NCI-H1436 treated with DMSO at 0.1 percent for 48 hours (cell line): ENCODE measurements at regions not wholly inside any gene's neighbourhood (a gene's known extent, or its start where the extent isn't known, plus 50 kb on each side); places are given as distances from the start of the nearest gene placed in this dataset.

Experiments used
- DNase-seq: peaks from one replicate; lab custom pipeline; 2025; lab: John Stamatoyannopoulos, UW

DNA sequence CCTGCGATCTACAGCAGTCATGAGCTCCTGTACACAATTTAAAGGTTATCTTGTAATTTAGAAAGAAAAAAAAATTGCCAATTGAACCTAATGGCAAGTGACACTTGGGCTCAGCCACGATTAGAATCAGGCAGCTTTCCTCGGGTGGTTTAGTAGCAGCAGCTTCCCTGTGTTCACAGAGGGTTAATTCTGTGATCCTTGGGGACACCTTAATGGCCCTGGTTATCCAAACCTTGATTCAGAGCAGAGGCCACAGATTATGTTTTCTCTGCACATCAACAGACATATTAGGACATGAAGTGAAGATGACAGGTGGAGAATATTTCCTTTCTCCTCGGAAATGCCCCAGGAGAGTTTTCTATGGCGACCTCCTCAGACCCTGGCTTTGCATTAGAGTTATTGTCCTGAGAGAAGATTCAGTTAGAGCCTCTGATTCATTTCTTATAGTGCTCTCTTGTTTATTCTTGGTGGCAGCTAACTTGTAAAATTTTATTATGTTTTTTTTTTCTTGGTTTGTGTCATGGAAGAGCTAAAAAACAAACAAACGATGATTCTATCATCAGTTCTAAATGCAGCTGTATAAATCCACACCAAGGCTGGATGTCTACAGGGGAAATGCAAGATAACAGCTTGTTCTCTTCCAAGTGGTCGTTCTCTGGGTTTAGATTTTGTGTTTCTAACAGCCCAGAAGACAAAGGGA is 351.2 kb upstream of the DYNLRB2 start:
- DNase-seq: no peak

DNA sequence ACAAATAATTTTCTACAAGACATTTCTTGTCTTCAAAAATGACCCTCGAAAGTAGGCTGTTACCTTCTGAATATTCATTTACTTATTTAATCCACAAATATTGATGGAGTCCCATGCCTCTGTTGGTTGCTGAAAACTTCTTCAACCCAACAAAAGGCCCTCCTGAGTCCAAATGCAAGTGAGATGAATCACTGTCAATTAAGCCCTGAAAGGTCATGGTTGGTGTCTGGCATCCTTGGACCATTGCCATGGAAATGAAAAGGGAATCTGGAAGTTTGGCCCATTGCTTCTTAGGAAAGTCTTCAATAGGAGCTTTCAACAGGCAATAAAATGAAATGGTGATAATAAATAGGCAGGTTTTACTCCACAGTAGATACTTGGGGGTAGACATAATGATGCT is 364.7 kb upstream of the DYNLRB2 start:
- no peak for DNase-seq

DNA sequence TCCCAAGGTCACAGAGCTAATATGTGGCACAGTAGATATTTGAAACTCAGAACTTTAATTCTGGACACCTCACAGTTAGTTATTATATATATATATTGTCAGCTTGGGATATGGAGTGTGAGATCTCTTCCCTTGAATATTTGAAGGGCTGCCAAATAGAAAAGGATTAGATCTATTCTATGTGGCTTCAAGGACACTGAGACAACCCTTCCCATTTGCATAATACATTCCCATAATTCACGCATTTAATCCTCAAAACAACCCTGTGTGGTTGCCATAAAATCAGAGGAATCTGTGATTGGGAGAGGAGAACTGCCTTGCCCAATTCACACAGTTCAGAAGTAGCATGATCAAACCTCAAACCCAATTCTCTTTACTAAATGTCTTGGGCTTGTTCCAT is 365.8 kb upstream of the DYNLRB2 start:
- no peak for DNase-seq

DNA sequence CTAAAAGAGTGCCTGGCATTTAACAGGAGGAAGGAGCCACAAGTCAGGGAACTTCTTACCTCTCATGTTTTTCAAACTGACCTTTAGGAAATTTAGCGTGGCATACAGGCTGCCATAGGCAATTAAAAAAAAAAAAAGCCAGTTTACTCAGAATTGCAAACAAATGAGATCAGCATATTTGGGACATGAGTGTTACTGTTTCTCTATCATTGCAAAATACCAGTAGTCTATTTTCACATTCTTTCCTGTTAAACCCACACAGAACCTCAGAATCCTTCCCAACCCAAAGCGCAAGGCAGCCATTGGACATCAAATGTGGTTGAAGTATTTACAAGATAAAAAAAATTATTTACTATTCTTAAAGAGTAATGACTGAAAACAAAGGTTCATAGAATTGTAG is 366.4 kb upstream of the DYNLRB2 start:
- DNase-seq: no peak

DNA sequence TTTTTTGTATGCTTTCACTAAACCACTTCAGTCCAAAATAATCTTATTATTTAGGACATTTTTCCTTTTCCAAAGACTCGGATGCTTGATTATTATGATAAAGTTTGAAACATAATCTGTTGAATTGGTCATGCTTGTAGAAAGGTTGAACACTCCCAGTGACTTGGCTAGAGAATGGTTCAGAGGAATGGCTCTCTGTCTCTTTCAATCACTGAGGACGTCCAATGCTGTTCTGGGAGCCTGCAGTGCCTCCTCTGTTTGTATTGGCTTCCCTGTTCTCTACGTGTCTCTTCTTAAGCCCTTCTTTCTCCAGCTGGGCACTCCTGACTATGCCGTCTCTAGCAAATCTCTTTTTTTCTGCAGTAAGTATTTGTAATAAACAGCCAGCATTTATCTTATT is 369.0 kb upstream of the DYNLRB2 start:
- DNase-seq: no peak

DNA sequence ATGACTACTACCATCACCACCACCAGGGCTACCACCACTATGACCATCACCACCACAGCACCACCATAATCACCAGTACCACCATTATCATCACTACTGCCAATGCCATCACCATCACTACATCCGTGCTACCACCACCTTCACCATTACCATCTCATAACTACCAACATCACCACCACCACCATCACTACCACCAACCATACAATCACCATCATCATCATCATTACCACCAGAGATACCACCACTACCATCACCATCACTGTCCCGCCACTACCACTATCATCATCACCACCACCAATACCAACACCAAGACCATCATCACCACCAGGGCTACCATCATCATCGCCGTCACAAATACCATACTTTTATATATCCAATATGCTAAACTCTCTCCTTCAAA is 369.6 kb upstream of the DYNLRB2 start:
- DNase-seq: no peak

DNA sequence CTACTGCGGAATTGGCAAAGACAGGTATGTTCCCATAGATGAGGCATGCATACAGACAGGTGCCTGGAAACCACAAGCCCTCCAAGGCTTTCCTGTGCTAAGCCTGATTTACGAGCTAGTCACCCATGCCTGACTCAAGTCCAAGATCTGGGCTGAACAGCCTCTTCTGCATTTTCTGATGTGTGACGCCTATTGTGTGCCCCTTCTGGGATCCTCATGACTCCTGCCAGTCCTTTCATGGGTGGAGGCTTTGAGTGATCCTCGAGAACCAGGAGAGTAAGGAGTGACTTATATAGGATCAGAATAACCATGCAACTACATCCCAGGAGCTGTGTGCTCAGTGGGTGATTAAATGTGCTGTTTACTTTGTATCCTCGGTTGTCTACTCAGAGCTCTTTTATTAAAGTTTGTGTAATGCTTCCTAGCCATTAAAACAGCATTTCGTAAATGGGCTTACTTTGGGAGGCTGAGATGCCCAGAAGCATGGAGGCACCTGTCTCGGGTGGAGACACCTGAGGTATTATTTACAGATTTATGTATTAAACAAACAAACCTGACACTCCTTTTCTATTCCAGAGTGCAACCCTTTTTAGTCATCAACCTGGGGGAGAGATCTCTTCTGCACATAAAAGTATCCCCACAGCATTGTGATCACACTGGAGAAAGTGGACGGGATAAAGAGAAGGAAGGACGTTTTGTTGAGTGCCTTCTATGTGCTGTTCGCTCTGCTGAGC is 373.0 kb upstream of the DYNLRB2 start:
- no peak for DNase-seq

DNA sequence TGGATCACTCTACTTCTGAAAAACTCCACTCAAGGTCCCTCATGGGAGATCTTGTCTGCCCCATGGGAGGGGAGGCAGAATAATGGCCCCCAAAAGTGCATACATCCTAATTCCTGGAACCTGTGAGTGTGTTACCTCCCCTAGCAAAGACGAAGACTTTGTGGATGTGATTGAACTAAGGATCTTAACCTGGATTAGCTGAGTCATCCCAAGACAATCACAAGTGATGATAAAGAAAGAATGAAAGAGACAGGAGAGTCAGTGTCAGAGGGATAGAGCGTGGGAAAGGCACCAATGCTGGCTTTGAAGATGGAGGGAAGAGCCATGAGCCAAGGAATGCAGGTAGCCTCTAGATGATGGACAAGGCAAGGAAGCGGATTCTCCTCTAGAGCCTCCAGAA is 374.7 kb upstream of the DYNLRB2 start:
- no peak for DNase-seq

DNA sequence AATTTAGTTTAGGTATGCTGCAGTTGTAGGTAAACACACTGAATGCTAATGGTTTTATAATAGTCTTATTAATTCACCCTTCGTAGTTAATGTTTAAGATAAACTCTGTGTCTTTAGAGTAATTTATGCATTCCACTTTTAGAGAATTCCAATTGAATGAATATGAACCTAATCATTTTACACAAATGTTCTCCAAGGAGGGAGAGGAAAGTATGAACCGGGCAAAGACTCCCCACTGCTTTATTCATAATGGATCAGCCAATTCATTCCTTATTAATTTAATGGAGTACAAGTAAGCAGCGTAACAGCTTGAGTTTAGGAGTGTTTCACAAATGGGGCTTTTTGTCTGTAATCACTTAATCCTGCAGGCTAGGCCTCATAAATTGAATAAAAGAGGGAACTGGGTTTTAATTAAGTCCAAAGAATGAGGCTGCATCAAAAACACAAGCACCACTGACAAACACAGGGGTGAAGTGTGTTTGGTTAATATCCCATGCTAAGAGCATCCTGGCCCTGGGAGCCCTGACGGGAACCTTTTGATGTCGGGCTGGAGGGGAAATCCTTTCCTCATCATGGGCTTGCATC is 375.7 kb upstream of the DYNLRB2 start:
- no peak for DNase-seq

DNA sequence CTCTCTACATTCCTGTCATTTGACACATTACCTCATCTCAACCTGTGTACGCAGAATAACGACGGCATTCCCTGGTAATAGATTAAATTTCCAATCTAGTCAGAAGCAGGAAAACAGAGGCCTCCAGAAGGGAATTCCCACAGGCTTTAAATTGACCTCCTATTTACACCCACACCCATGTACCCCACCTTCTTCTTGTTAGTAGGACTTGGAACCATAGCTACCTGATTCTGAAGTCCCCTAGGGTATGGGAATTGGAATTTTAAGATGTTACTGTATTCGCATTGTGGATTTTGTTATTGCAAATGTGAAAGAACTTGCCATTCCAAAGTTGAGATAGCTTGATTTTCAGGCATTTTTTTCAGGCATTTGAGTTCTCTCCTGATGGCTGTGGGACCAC is 377.5 kb upstream of the DYNLRB2 start:
- no peak for DNase-seq

DNA sequence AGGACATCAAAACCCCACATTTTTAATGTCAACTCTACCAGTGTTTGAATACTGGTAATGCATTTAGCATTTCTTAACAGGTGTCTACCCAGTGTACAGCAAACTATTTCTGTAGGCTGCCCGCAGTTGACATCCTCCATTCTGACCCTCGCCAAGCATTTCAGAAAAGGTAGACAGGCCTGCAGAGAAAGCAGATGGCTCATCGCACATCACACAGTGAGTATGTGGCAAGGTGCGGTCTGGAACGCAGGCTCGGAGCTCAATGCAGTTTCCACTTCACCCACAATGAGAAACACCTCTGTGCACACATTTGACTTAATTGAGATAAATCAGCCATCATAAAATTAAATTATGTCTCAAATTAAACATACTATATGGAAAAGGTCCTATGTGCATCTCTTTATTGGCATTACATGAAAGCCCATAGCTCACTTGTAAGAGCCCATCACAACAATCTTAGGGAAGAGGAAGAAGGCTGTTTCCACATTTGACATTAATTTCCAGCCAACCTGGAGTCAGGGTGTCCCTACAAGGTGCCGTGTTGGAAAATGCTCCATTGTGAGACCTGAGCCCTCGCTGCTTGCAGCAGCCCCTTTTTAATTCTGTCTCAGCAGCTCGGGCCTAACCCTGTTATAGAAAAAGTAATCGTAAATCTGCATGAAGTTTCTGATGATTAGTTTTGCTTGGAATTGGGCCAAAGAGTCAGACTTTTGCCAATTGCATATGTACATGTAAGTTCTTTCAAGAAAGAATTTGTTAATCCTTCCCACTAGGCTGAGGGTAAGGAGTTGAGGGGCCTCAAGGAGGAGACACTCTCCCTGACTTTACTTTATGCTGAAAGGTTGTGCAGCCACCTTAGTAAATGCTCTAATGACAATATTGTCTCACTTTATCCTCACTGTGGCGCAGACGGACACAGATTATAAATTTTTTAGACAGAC is 378.7 kb upstream of the DYNLRB2 start:
- DNase-seq: no peak

DNA sequence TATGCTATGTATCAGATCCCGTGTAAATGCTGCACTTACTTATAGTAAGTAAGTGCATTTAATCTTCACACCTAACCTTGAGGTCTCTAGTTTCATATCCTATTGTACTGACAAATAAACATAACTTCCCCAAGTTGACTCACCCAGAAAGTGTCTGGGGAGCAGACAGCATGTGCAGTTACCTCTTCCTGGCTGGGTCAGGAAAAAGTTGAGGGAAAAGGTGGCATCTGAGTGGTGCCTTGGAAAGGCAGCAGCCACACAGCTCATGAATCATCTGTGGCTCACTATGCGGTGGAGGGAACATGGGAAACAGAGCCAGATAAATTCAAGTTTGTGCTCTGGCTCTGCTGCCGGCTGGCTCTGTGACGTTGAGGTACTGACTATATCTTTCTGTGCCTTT is 382.0 kb upstream of the DYNLRB2 start:
- DNase-seq: no peak

DNA sequence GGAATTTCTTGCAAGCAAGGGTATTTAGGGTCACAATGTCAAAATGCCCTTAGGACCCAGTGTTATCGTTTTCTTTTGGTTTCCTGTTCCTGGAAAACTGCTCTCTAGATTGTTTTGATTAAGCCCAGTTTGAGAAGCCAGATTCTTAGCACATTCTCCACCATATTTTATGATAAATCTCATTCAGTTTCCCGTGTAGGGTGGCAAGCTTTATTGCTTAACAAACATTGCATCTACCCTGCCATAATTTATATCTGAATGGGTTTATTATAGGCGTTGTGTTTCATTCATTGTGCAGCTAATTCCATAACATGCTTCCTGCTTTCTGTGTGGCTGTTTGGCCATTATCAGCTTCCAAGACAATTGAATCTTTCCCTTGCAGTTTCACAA is 389.1 kb upstream of the DYNLRB2 start:
- no peak for DNase-seq

DNA sequence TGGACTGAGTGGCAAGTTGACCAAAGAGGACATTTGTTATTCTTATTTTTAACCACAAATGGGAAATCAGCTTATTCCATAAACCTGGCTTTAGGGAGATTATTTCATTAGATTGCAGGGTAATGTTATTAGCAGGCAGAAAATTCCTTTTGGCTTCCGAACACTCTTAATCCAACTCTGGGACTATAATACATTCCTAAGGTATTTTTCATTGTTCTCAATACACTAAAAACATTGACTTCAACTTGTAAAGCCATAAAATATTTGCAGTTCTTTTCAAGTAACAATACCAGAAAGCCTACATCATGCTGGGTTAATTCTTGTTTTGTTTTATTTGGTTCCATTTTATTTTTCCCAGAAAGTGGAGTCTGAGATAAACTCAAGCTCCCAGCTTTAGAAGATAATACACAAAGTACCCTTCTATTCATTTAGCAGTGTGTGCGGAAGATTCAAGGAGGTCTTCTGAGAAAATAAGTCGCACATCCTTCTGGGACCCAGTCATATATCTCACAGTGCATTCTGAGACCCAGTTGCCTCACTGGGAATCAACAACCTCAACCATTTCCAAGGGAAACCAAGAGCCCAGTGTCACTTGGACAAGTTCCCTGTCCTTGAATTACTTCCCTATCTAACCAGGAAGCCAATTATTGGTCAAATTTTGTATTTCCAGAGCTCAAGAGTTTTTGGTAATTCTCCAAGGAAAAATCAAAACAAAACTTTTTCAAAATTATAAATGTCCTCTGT is 389.6 kb upstream of the DYNLRB2 start:
- DNase-seq: no peak

DNA sequence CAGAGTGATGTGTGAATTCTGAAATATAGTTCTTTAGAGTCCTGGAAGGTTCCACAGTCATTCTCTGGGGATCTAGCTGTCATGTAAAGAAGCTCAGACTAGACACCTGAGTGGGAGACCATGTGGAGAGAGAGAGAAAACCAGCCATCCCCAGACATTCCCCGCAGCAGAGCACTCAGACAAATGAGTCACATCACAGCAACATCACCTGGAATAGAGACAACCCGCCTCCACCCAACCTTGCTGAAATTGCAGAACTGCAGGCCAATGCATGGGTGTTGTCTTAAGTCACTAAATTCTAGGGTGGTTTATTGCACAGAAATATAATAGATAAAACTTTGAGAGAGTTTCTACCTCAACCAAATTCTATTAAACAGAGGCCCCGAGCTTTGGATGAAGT is 392.0 kb upstream of the DYNLRB2 start:
- no peak for DNase-seq

DNA sequence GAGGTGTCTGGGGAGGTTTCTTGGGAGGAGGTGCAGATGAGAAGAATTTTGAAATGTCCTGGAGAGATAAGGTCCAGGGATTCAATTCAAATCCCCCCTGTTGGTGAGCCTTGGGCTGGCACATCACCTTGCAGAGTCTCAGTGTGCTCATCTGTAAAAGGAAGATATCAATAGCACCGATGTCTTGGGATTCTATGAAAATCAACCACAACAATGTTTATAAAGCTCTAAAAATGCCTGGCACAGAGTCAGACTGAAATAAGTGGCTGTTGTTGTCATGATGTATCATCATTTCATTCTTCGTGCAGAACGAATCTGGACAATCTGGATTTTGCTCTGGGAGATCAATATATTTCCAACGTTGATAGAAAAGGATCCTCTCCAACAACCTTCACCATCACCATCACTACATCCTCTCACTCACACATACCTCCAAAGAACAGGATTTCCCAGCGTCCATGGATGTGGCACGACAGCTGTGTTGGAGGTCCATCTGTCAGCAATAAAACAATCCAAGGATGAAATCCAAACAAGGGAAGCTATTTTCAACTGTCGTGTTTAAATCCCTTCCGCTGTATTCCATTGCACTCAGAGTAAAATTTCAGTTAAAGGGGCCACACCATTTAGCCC is 393.7 kb upstream of the DYNLRB2 start:
- no peak for DNase-seq

DNA sequence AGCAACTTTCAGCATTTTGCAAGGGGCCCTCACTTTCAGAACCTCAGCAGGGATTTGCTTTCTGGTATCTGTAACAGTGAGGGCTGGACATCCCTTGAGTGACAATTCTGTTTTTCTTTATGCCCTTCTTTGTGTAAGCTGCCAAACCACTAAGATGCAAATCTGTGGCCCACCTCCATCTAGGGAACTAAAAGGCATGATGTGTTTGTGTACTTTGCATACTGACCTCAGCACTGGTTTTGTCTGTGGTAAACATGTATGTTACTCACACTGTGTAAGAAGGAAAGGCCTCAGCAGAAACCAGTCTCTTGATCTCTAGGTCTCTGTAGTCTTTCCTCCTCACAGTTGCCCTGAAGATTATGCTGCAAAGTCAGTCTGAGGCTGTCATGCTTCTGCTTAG is 396.6 kb upstream of the DYNLRB2 start:
- no peak for DNase-seq

DNA sequence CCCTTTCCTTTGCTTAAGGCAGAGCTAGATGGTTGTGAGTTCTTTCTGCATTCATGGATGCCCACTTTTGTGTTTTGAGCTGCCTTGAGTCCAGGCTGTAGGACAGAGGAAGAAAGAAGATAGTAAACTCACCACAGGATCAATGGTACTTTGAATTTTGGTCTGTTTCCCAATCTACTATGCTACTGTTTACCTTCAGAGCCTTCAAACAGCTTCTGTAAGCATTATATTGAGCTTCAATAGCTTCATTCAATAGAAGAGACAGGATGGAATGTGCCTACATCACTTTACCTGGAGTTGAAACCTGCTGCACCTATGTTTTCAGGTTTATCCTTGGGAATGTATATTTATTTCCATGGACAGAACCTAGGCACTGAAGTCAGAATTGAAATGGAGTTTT is 397.9 kb upstream of the DYNLRB2 start:
- DNase-seq: no peak

DNA sequence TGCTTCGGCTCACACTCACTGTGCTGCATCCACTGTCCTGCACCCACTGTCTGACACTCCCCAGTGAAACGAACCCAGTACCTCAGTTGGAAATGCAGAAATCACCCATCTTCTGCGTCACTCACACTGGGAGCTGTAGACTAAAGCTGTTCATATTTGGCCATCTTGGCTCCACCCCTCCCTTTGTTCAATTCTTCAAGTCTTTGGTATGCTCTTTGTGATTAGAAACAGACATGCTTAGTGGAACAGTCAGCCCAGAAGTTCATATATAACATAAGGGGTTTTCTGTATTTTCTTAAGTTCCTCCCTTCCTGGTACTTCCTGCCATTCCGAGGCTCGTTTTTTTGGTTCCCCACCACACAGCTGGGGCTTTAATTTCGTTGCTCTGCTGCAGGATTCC is 398.5 kb upstream of the DYNLRB2 start:
- DNase-seq: no peak

DNA sequence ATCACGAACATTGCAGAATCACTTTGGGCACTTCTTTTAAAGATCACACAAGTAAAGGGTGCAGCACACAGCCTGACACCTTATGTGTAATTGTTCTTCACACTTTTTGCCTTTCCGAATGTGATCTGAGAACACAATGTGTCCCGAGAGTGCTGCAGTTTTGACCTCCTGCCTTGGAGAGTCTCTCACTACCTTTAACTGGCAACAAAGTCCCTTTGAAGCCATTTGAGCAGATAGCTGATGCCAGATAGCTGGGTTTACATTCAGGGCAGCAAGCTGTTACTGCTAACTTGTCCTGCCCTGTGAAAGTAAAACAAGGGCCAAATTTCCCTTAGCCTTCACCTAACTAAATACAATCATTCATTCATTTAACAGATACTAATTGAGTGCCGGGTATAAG is 411.0 kb upstream of the DYNLRB2 start:
- DNase-seq: no peak

DNA sequence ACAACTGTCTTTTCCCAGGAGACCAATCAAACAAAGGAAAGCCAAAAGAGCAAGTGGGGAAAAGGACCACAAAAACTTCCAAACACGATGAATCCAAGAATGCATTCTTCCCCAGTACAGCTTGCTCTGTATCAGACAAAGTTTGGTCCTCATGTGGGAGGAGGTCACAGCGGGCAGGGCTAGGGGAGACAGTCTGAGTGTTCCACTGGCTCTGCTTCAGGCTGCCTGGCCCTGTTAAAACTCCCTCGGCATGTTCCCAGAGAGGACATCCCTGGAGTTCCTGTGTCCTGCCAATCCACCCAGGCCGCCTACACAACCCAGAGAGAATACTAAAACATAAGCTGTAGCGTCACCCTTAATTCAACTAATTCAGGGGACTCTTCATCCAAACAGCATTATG is 415.1 kb upstream of the DYNLRB2 start:
- DNase-seq: no peak
